ENCODE measurements at regions not wholly inside any gene's neighbourhood (a gene's known extent, or its start where the extent isn't known, plus 50 kb on each side); places are given as distances from the start of the nearest gene placed in this dataset.

- in situ Hi-C loops (cut with HindIII; ENCODE audit: low pct_unique_long_range_greater_than_20kb, low sequenced_read_pairs) = no loop called here
- POLR2A ChIA-PET = no interaction called here
- CTCF ChIA-PET = no interaction called here
These were observed 188.3 kb downstream of the OLFM1 start for GRCh38 chr9:135275571-135276289.

GRCh38 chr9:135277219-135278201, 190.0 kb downstream of the OLFM1 start:
- ATAC-seq = no peak
- POLR2A ChIA-PET = no interaction called here

More at GRCh38 chr9:135275571-135276289, 188.3 kb downstream of the OLFM1 start:
- Histone ChIP-seq H3K36me3 (ENCODE audit: control insufficient read depth, insufficient read depth, low read length) (no peaks in the 10 kb centered on the region), H3K4me1 (ENCODE audit: control insufficient read depth, insufficient read depth, low read length) (no peaks in the 10 kb centered on the region), H3K27ac (ENCODE audit: low read length) (no peak overlapping the region), H3K4me3 (ENCODE audit: low read depth in 2 of 2, low read length in 2 of 2) (no peak overlapping the region), H3K9me3 (ENCODE audit: control insufficient read depth, insufficient read depth, low read depth, low read length) (no peaks in the 10 kb centered on the region), H3K27me3 (ENCODE audit: control insufficient read depth, insufficient read depth, low read length) (no peaks in the 10 kb centered on the region)
- intact Hi-C loops (cut with micrococcal nuclease; ENCODE audit: unreplicated experiment) = no loop called here
- TF ChIP-seq CTCF (IDR thresholded peaks at IDR 0.05) (no peak), TCF7L2 (IDR thresholded peaks at IDR 0.05; ENCODE audit: low read depth, low read length) (no peak), POLR2AphosphoS5 (IDR thresholded peaks at IDR 0.05; ENCODE audit: low read depth, low read length) (no peak)
- TF ChIP-seq, protein P1, sequence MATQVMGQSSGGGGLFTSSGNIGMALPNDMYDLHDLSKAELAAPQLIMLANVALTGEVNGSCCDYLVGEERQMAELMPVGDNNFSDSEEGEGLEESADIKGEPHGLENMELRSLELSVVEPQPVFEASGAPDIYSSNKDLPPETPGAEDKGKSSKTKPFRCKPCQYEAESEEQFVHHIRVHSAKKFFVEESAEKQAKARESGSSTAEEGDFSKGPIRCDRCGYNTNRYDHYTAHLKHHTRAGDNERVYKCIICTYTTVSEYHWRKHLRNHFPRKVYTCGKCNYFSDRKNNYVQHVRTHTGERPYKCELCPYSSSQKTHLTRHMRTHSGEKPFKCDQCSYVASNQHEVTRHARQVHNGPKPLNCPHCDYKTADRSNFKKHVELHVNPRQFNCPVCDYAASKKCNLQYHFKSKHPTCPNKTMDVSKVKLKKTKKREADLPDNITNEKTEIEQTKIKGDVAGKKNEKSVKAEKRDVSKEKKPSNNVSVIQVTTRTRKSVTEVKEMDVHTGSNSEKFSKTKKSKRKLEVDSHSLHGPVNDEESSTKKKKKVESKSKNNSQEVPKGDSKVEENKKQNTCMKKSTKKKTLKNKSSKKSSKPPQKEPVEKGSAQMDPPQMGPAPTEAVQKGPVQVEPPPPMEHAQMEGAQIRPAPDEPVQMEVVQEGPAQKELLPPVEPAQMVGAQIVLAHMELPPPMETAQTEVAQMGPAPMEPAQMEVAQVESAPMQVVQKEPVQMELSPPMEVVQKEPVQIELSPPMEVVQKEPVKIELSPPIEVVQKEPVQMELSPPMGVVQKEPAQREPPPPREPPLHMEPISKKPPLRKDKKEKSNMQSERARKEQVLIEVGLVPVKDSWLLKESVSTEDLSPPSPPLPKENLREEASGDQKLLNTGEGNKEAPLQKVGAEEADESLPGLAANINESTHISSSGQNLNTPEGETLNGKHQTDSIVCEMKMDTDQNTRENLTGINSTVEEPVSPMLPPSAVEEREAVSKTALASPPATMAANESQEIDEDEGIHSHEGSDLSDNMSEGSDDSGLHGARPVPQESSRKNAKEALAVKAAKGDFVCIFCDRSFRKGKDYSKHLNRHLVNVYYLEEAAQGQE (IDR thresholded peaks at IDR 0.05; ENCODE audit: insufficient read depth in 1 of 2, low read depth in 2 of 2, low read length in 1 of 2) = no peak
- ATAC-seq = no peak
- no peak for DNase-seq (ENCODE audit: low read depth, low spot score)
- no TSS peak for BruUV-seq (replicated peaks)

More at GRCh38 chr9:135277219-135278201, 190.0 kb downstream of the OLFM1 start:
- no peak for DNase-seq (ENCODE audit: low read depth, low spot score)
- Histone ChIP-seq H3K9me3 (ENCODE audit: control insufficient read depth, insufficient read depth, low read depth, low read length) (no peaks in the 10 kb centered on the region), H3K4me3 (ENCODE audit: low read depth in 2 of 2, low read length in 2 of 2) (no peak overlapping the region), H3K4me1 (ENCODE audit: control insufficient read depth, insufficient read depth, low read length) (no peaks in the 10 kb centered on the region), H3K27ac (ENCODE audit: low read length) (no peak overlapping the region), H3K27me3 (ENCODE audit: control insufficient read depth, insufficient read depth, low read length) (no peaks in the 10 kb centered on the region), H3K36me3 (ENCODE audit: control insufficient read depth, insufficient read depth, low read length) (no peaks in the 10 kb centered on the region)
- BruUV-seq (replicated peaks) = no TSS peak
- intact Hi-C loops (cut with micrococcal nuclease; ENCODE audit: unreplicated experiment) (no loop called here), in situ Hi-C loops (cut with HindIII; ENCODE audit: low pct_unique_long_range_greater_than_20kb, low sequenced_read_pairs) (no loop called here)
- TF ChIP-seq SIN3A (IDR thresholded peaks at IDR 0.05; ENCODE audit: borderline replicate concordance, insufficient read depth, low read depth, low read length) = no peak
- TF ChIP-seq TCF7L2 (IDR thresholded peaks at IDR 0.05; ENCODE audit: low read depth, low read length) = no peak
- no peak for TF ChIP-seq POLR2AphosphoS5 (IDR thresholded peaks at IDR 0.05; ENCODE audit: low read depth, low read length)
- TF ChIP-seq, protein P1 (IDR thresholded peaks at IDR 0.05; ENCODE audit: insufficient read depth in 1 of 2, low read depth in 2 of 2, low read length in 1 of 2) = no peak
- no peak for TF ChIP-seq CTCF (IDR thresholded peaks at IDR 0.05)
- CTCF ChIA-PET = no interaction called here
